ENCODE measurements at regions not wholly inside any gene's neighbourhood (a gene's known extent, or its start where the extent isn't known, plus 50 kb on each side); places are given as distances from the start of the nearest gene placed in this dataset.

DNA sequence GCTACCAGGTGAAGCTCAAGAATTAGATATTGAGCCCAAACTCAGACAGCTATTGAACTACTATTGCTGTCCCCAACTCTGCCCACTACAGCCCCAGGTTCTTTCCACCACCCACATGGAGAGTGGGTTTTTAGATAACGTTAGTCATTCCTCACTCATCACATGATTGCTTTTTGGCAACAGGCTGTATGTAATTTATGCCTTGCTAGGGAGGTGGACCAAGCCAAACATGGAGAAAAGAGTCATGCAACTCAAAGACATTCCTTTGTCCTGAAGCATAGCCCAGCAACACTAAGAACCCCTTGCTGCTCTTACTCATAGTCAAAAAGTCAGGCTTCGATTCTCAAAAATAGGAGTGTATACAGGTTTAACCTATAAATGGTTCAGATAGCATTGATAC, 275.9 kb upstream of the VCX3A start:
- WGBS (ENCODE audit: insufficient coverage): no CpG with 5 or more reads among the region's 2 CpGs

DNA sequence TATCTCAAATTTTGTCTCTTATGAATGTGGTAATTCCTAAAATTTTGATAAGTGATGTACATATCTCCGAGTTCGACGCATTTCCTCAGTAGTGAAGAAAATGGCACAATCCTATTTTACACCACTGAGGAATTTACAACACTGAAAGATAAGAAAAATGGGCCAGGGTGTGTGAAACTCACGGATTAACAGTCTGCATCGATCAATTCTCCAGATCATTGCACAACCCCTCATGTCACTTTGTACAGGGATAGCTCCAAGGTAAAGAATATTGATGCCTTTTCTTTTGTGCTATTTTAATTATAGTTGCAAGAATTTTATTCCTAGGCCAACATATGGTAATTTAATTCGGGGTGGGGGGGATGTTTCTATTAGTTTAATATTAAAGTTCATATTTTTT, 268.7 kb upstream of the VCX3A start:
- ChIA-PET CTCF (no interaction called here), POLR2A (no interaction called here)
- no peaks in the 10 kb centered on the region for H3K36me3 ChIP-seq (replicated peaks in 1 of 2; ENCODE audit: control extremely low read depth in 1 of 2, control insufficient read depth in 1 of 2, extremely low read depth in 1 of 2, insufficient read depth in 2 of 2, low read length in 1 of 2)
- no peak overlapping the region for H2AFZ ChIP-seq (ENCODE audit: insufficient read depth, low read depth, low read length, poor library complexity, severe bottlenecking)
- Mint-ChIP-seq H3K27me3 (no peaks in the 10 kb centered on the region), H3K27ac (no peak overlapping the region), H3K4me3 (no peak overlapping the region), H3K4me1 (no peaks in the 10 kb centered on the region), H3K9me3 (ENCODE audit: insufficient read depth) (no peaks in the 10 kb centered on the region)
- H3K79me2 ChIP-seq (ENCODE audit: control insufficient read depth, insufficient read depth, low read length): no peaks in the 10 kb centered on the region
- H3K4me1 ChIP-seq (ENCODE audit: control insufficient read depth in 2 of 2, insufficient read depth in 2 of 2, low read length in 2 of 2): no peaks in the 10 kb centered on the region
- no peak overlapping the region for H3K4me2 ChIP-seq (replicated peaks; ENCODE audit: low read depth, low read length, poor library complexity, severe bottlenecking)
- no peak overlapping the region for H3K4me3 ChIP-seq (ENCODE audit: control extremely low read depth in 1 of 5, extremely low read depth in 1 of 5, insufficient read depth in 1 of 5, low read depth in 2 of 5, low read length in 4 of 5)
- no peaks in the 10 kb centered on the region for H3K9me3 ChIP-seq (ENCODE audit: control extremely low read depth in 1 of 3, control insufficient read depth in 2 of 3, insufficient read depth in 1 of 3, low read length in 2 of 3)
- DNase-seq (no peak), ATAC-seq (ENCODE audit: low read depth) (no peak)
- H3K9ac ChIP-seq (ENCODE audit: low read length): no peak overlapping the region
- H3K27me3 ChIP-seq (replicated peaks in 1 of 4; ENCODE audit: control extremely low read depth in 1 of 4, control insufficient read depth in 3 of 4, insufficient read depth in 4 of 4, low read length in 3 of 4): no peaks in the 10 kb centered on the region
- no peak overlapping the region for H3K27ac ChIP-seq (ENCODE audit: low read length in 2 of 2)
- H4K20me1 ChIP-seq (ENCODE audit: control insufficient read depth, insufficient read depth, low read length, poor library complexity, severe bottlenecking): no peaks in the 10 kb centered on the region
- no CpG with 5 or more reads among the region's 6 CpGs for WGBS (ENCODE audit: insufficient coverage)
- no peak for TF ChIP-seq EZH2 (IDR thresholded peaks at IDR 0.05; ENCODE audit: borderline replicate concordance, insufficient read depth, low read depth, low read length, poor library complexity, severe bottlenecking)
- no peak for TF ChIP-seq CTCF (IDR thresholded peaks at IDR 0.05)
- intact Hi-C loops (cut with micrococcal nuclease): no loop called here

More for the DNA sequence above, 275.9 kb upstream of the VCX3A start:
- H4K20me1 ChIP-seq (ENCODE audit: control insufficient read depth, insufficient read depth, low read length, poor library complexity, severe bottlenecking): no peaks in the 10 kb centered on the region
- no peak overlapping the region for H3K27ac ChIP-seq (ENCODE audit: low read length in 2 of 2)
- no peaks in the 10 kb centered on the region for H3K36me3 ChIP-seq (replicated peaks in 1 of 2; ENCODE audit: control extremely low read depth in 1 of 2, control insufficient read depth in 1 of 2, extremely low read depth in 1 of 2, insufficient read depth in 2 of 2, low read length in 1 of 2)
- no peak overlapping the region for H3K4me3 ChIP-seq (ENCODE audit: control extremely low read depth in 1 of 5, extremely low read depth in 1 of 5, insufficient read depth in 1 of 5, low read depth in 2 of 5, low read length in 4 of 5)
- no peaks in the 10 kb centered on the region for H3K79me2 ChIP-seq (ENCODE audit: control insufficient read depth, insufficient read depth, low read length)
- ChIA-PET POLR2A (no interaction called here), CTCF (no interaction called here)
- no peak overlapping the region for H3K9ac ChIP-seq (ENCODE audit: low read length)
- ATAC-seq (ENCODE audit: low read depth) (no peak), DNase-seq (no peak)
- Mint-ChIP-seq H3K27me3 (no peaks in the 10 kb centered on the region), H3K4me1 (no peaks in the 10 kb centered on the region), H3K4me3 (no peak overlapping the region), H3K27ac (no peak overlapping the region), H3K9me3 (ENCODE audit: insufficient read depth) (no peaks in the 10 kb centered on the region)
- no peaks in the 10 kb centered on the region for H3K27me3 ChIP-seq (replicated peaks in 1 of 4; ENCODE audit: control extremely low read depth in 1 of 4, control insufficient read depth in 3 of 4, insufficient read depth in 4 of 4, low read length in 3 of 4)
- H3K4me1 ChIP-seq (ENCODE audit: control insufficient read depth in 2 of 2, insufficient read depth in 2 of 2, low read length in 2 of 2): no peaks in the 10 kb centered on the region
- intact Hi-C loops (cut with micrococcal nuclease): no loop called here
- TF ChIP-seq CTCF (IDR thresholded peaks at IDR 0.05) (no peak), EZH2 (IDR thresholded peaks at IDR 0.05; ENCODE audit: borderline replicate concordance, insufficient read depth, low read depth, low read length, poor library complexity, severe bottlenecking) (no peak)
- no peaks in the 10 kb centered on the region for H3K9me3 ChIP-seq (ENCODE audit: control extremely low read depth in 1 of 3, control insufficient read depth in 2 of 3, insufficient read depth in 1 of 3, low read length in 2 of 3)
- H2AFZ ChIP-seq (ENCODE audit: insufficient read depth, low read depth, low read length, poor library complexity, severe bottlenecking): no peak overlapping the region
- H3K4me2 ChIP-seq (replicated peaks; ENCODE audit: low read depth, low read length, poor library complexity, severe bottlenecking): no peak overlapping the region

All from B cell (primary cell).